ENCODE measurements at regions not wholly inside any gene's neighbourhood (a gene's known extent, or its start where the extent isn't known, plus 50 kb on each side); places are given as distances from the start of the nearest gene placed in this dataset.
"Not testable (repeated sequence)": the region's sequence is repeated elsewhere in the genome, so short reads cannot be mapped to it uniquely, and the experiment has no call there.

DNA sequence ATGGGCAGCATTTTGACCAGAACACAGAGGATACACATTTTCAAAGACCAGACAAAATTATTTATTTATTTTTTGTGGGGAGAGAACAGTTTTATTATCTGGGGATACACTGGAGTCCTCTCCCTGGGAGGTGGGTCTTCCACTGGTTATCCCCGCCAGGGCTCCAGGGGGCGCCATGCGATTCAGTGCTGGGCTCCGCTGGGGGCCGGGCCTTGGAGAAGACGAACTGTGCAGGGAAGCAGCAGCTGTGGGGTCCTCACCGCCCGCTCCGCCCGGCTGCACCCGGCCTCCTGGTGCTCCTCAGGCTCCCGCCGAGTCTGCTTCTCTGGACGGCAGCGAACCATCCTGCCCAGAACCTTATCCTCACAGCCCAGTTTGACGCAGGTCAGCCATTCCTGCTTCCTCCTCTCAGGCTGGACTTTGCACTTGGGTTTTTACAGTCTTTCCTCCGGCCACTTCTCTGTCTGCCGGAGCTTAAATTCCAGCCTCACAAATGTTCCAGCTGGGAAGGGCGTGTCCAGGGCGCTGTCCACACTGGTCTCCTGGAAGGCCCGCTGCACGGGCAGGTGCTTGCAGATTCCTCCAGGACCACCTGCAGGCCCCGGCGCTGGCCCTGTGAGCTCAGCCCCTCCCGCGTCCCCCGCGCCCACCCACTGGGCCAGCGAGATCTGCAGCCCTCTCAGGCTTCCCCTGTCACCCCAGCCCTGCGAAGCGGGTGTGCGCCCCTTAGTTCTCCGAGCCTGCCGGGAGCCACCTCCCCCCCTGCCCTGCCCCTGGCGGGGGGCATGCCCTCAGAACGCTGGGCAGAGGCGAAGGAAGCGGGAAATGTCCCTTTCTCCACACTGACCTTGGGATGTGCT is 1830.0 kb upstream of the DEFB115 start:
- H3K4me3 ChIP-seq (ENCODE audit: low read depth, low read length): no peak overlapping the region
- 40% methylated on average over 38 of the region's 38 CpGs for WGBS
- DNase-seq (ENCODE audit: extremely low spot score): no peak
- H3K36me3 ChIP-seq (ENCODE audit: insufficient read depth): no peaks in the 10 kb centered on the region
- no peaks in the 10 kb centered on the region for H3K4me1 ChIP-seq (ENCODE audit: insufficient read depth)
- H3K27ac ChIP-seq (ENCODE audit: low read depth): no peak overlapping the region

DNA sequence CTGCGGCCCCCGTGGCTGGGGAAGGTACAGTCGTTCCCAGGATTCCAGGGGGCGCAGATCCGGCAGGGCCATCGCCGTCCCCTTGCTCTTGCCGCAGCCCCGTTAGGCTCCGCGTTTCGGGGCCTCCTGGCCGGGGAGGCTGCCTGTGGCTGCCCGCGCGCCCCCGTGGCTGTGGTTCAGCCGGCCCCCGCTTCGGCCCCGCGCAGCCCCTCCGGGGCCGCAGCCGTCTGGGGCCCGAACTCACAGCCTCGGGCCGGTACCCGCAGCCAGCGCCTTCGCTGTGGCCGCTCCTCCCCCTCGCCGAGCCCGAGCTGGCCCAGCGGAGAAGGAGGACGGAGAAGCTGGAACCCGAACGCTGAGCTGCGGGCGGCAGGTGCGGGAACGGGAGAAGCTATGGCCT is 1826.9 kb upstream of the DEFB115 start:
- no peak overlapping the region for H3K27ac ChIP-seq (ENCODE audit: low read depth)
- 30% methylated on average over 43 of the region's 43 CpGs for WGBS
- no peaks in the 10 kb centered on the region for H3K36me3 ChIP-seq (ENCODE audit: insufficient read depth)
- no peaks in the 10 kb centered on the region for H3K4me1 ChIP-seq (ENCODE audit: insufficient read depth)
- no peak overlapping the region for H3K4me3 ChIP-seq (ENCODE audit: low read depth, low read length)
- no peak for DNase-seq (ENCODE audit: extremely low spot score)

DNA sequence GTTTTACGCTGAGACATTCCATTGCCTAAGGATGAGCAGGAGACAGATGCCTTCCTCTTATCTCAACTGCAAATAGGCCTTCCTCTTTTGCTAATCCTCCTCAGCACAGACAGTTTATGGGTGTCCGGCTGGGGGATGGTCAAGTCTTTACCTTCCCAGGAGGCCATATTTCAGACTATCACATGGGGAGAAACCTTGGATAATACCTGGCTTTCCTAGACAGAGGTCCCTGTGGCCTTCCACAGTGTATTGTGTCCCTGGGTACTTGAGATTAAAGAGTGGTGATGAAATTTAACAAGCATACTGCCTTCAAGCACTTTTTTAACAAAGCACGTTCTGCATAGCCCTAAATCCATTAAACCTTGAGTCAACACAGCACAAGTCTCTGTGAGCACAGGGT is 1816.7 kb upstream of the DEFB115 start:
- H3K4me3 ChIP-seq (ENCODE audit: low read depth, low read length): not testable (repeated sequence)

DNA sequence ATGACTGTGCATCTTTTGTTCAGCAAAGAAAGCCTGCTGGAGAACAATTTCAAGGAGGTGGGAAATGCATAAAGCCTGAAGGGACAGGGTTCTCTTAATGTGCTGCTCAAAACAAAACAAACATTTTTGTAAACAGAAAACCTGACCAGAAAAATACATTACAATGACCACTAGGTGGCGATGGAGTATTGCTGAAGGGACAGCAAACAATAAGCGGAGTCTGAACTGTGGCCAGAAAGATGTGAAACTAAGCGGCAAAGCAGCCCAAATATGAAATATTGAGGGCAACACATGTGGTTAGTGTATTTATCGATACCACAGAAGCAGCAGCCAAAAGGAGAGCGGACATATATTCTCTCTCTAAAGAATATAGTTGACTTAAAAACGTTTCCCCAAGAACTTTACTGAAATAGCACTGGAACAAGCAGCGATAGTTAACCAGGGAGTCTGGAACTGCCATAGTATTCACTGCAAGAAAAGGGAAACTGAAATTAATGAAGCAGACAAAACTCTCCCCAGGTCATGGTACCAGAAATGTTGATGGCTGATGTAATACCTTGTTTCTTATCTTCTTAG is 1814.2 kb upstream of the DEFB115 start:
- not testable (repeated sequence) for DNase-seq (ENCODE audit: extremely low spot score); H3K4me3 ChIP-seq (ENCODE audit: low read depth, low read length); H3K4me1 ChIP-seq (ENCODE audit: insufficient read depth); H3K27ac ChIP-seq (ENCODE audit: low read depth); H3K36me3 ChIP-seq (ENCODE audit: insufficient read depth)
- 19% methylated on average over 7 of the region's 7 CpGs for WGBS

More for the DNA sequence above, 1816.7 kb upstream of the DEFB115 start:
- H3K36me3 ChIP-seq (ENCODE audit: insufficient read depth); DNase-seq (ENCODE audit: extremely low spot score); H3K27ac ChIP-seq (ENCODE audit: low read depth); H3K4me1 ChIP-seq (ENCODE audit: insufficient read depth): not testable (repeated sequence)
- WGBS: 69% methylated on average over 3 of the region's 3 CpGs

DNA sequence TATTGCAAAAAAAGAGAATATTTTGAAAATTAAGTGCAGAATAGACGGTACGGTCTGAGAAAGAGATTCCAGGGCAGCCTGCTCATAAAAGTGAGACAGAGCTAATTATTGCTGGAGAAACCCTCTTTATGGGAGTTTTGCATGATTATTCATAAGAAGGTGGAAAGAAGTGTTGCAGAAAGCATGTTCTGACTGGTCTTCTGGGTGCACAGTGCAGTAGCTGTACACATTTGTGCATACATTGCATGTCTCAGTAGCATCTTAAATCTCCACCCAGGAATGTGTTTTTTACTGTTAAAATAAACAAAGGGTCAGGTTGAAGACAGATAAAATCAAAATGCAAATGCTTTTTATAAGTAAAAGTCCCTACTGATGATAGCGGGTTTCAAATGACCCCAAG is 1813.6 kb upstream of the DEFB115 start:
- DNase-seq (ENCODE audit: extremely low spot score): no peak
- 57% methylated on average over 3 of the region's 3 CpGs for WGBS
- Histone ChIP-seq H3K4me3 (ENCODE audit: low read depth, low read length) (no peak overlapping the region), H3K27ac (ENCODE audit: low read depth) (no peak overlapping the region), H3K36me3 (ENCODE audit: insufficient read depth) (no peaks in the 10 kb centered on the region), H3K4me1 (ENCODE audit: insufficient read depth) (no peaks in the 10 kb centered on the region)

DNA sequence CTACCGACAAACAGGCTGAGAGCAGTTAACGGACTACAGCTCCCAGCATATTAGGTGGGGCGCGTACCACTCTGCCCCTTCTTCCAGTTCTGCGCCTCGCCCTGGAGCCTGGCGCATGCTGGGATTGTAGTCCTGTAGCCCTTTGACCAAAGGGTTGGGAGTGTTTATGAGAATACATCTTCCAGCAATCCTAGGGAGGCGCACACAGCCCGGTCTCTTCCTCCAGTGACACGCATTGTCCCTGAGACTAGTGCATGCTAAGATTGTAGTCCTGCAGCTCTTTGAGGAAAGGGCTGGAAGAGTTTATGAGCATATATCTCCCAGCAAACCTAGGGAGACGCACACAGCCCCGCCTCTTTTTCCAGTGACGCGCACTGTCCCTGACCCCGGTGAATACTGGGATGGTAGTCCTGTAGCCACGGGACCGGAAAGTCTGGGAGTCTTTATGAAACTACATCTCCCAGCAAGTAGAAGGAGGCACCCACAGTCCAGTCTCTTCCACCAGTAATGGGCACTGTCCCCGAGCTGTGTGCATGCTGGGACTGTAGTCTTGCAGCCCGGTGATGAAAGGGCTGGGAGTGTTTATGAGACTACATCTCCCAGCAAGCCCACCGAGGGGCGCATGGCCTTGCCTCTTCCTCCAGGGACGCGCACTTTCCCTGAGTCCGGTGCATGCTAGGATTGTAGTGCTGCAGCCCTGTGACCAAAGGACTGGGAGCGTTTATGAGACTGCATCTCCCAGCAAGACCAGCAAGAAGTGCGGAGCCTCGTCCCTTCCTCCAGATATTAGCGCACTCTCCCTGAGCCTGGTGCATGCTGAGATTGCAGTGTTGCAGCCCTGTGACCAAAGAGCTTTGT is 1812.2 kb upstream of the DEFB115 start:
- peak; percentile 7 for DNase-seq (ENCODE audit: extremely low spot score)
- H3K27ac ChIP-seq (ENCODE audit: low read depth); H3K4me1 ChIP-seq (ENCODE audit: insufficient read depth); H3K4me3 ChIP-seq (ENCODE audit: low read depth, low read length); H3K36me3 ChIP-seq (ENCODE audit: insufficient read depth): not testable (repeated sequence)
- 35% methylated on average over 28 of the region's 28 CpGs for WGBS

DNA sequence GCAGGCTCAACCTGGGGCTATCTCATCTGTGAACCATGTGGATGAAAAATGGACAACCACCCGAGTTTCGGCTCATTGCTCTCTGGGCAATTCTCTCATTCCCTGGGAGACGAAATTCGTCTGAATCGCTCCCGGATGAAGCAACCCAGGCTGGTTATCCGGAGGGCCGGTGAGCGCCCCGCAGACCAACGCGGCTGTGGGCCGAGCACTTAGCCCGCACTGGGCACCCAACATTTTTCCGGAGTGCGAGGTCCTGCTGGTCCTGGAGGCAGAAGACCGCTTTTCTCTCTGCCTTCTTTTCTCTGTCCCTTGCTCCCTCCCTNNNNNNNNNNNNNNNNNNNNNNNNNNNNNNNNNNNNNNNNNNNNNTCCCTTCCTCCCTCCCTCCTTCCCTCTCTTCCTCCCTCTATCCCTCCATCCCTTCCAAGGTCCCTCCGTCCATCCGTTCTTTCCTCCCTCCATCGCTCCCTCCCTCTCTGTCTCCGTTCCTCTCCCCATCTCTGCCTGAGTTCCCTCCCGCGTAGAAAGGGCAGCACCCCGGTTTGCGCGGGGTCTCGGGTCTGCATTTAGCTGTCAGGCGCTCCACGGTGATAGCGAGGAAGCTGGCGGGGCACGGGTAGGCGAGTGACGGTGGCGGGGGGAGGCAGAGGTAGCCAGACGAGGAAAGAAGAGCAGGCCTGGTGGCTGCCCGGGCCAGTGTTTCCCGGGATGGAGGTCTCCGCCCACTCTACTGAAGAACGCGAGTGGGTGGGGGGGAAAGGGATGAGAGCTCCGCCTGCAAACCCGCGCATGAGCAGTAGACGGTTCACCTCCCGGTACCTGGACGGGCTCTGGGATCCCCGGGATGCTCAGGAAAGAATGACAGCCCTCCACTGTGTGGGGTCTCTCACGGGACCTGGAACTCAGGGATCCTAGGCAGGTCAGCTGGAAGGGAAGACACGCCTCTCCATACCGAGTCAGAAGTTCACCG is 1809.7 kb upstream of the DEFB115 start:
- WGBS: 47% methylated on average over 52 of the region's 52 CpGs
- not testable (repeated sequence) for DNase-seq (ENCODE audit: extremely low spot score); H3K4me1 ChIP-seq (ENCODE audit: insufficient read depth); H3K4me3 ChIP-seq (ENCODE audit: low read depth, low read length); H3K27ac ChIP-seq (ENCODE audit: low read depth); H3K36me3 ChIP-seq (ENCODE audit: insufficient read depth)

DNA sequence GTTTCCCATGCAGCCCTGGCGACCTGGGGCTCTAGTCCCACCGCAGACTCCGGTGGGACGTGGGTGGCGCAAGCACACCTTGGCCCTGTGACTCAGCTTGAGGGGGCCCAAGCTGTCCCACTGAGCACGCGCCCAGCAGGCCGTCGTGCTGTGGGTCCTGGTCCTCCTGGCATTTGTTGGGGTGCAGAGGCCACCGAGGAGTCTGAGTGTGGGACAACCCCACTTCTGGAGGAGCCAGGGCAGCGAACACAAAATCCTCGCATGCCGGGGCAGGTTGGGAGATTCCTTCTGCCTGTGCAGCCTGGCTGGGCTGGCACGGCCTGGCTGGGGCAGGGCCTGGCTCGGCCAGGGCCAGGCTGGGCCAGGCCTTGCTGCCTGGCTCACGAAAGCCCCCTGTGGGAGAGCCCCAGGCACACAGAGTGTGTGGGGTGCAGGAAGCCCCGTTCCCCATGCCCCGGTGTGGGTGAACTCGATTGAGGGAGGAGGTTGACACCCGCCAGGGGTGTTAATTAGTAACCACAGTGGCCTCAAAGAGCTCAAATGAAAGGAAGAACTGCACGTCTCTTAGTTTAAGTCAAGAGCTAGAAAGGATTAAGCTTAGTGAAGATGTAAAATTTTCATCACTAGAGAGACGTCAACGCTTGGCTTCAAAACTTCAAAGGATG is 1808.5 kb upstream of the DEFB115 start:
- H3K4me1 ChIP-seq (ENCODE audit: insufficient read depth): no peaks in the 10 kb centered on the region
- H3K27ac ChIP-seq (ENCODE audit: low read depth): no peak overlapping the region
- H3K36me3 ChIP-seq (ENCODE audit: insufficient read depth): no peaks in the 10 kb centered on the region
- DNase-seq (ENCODE audit: extremely low spot score): no peak
- H3K4me3 ChIP-seq (ENCODE audit: low read depth, low read length): no peak overlapping the region
- WGBS: 78% methylated on average over 23 of the region's 23 CpGs

DNA sequence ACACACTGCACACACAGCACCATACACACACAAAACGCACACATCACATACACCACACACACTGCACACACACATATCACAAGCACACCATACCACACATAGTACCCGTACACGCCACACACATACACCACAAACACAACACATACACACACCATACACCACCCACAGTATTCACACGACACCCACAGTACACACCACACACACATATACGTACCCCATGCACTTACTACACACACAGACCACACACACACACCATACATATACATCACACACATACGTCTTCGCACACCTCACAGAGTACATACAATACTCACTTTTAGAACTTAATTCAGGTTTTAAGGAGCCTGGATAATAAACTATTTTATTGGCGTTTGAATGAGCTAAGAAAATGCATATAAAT is 1805.3 kb upstream of the DEFB115 start:
- no peaks in the 10 kb centered on the region for H3K4me1 ChIP-seq (ENCODE audit: insufficient read depth)
- no peak overlapping the region for H3K4me3 ChIP-seq (ENCODE audit: low read depth, low read length)
- WGBS: 65% methylated on average over 8 of the region's 8 CpGs
- H3K36me3 ChIP-seq (ENCODE audit: insufficient read depth): no peaks in the 10 kb centered on the region
- DNase-seq (ENCODE audit: extremely low spot score): no peak
- no peak overlapping the region for H3K27ac ChIP-seq (ENCODE audit: low read depth)

DNA sequence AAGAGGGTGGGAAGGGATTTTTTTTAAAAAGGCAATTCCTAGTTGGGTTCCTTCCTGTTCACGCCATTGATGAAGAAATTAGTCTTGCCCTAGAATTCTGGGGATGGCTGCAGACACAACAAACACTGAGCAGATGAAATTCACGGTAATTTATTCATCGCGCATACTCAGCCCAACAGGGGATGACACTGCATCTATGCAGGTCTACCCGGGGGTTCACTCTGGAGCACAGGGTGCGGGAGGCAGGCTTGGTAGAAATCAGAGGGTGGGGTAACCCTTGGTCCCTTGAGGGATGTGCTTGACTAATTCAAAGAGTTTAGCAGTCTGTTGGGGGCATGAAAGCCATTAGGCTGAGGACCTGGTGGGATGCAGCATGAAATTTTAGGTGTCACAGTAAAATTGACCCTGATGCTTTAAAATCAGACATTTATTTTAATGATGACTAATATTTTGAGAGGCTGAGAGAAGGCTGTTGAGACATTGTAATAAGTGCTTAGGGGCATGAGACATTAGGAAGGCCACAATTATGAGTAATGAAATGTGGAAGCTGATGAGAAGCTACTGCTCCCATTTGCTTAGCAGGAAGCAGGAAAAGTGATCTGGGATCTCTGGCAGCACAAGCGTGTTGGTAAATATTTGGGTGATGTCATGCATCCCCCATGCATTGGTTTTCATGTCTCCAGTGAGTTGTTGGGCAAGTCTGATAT is 1800.3 kb upstream of the DEFB115 start:
- H3K27ac ChIP-seq (ENCODE audit: low read depth): not testable (repeated sequence)

DNA sequence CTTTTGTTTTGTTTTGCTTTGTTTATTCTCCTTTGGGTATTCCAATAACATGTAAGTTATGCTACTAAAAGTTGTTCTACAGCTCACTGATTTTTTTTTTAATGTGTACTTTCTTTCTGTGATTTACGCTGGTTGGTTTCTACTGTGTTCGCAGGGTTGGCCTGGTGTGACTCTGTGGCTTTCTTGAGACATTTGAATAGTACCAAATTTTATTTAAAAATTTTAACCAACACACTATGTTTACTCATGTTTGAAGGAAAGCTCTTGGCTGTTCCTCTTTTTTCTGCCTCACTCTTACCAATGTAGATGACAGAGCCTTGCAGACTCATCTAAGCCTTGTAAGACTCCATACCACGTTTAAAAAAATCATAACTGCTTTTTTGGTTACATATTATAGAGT is 1784.9 kb upstream of the DEFB115 start:
- Histone ChIP-seq H3K4me3 (ENCODE audit: low read depth, low read length) (no peak overlapping the region), H3K4me1 (ENCODE audit: insufficient read depth) (no peaks in the 10 kb centered on the region), H3K36me3 (ENCODE audit: insufficient read depth) (no peaks in the 10 kb centered on the region), H3K27ac (ENCODE audit: low read depth) (no peak overlapping the region)
- 48% methylated on average over 3 of the region's 3 CpGs for WGBS
- DNase-seq (ENCODE audit: extremely low spot score): no peak

More for the DNA sequence above, 1800.3 kb upstream of the DEFB115 start:
- H3K4me1 ChIP-seq (ENCODE audit: insufficient read depth); DNase-seq (ENCODE audit: extremely low spot score); H3K4me3 ChIP-seq (ENCODE audit: low read depth, low read length); H3K36me3 ChIP-seq (ENCODE audit: insufficient read depth): not testable (repeated sequence)
- 46% methylated on average over 7 of the region's 7 CpGs for WGBS

DNA sequence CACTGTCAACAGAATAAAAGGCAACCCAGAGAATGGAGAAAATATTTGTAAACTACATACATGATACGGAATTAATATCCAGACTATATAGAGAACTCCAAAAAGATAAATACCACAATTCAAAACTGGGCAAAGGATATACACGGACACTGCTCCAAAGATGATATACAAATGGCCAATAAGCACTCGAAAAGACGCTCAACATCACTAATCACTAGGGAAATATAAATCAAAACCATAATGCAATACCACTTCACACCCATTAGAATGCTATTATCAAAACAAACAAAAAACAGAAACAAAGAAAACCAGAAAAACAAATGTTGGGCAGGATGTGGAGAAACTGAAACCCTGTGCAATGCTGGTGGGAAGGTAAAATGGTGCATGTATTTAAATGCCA is 1764.6 kb upstream of the DEFB115 start:
- not testable (repeated sequence) for H3K36me3 ChIP-seq (ENCODE audit: insufficient read depth); DNase-seq (ENCODE audit: extremely low spot score); H3K27ac ChIP-seq (ENCODE audit: low read depth); H3K4me3 ChIP-seq (ENCODE audit: low read depth, low read length); H3K4me1 ChIP-seq (ENCODE audit: insufficient read depth)
- 73% methylated on average over 4 of the region's 4 CpGs for WGBS

Measured in urinary bladder (tissue), 3 donors.